K562 (cell line): ENCODE measurements at regions not wholly inside any gene's neighbourhood (a gene's known extent, or its start where the extent isn't known, plus 50 kb on each side); places are given as distances from the start of the nearest gene placed in this dataset.

ENCODE experiments used
- HSF4 ChIP-seq: fragments of 250-450 bp; sonication (Bioruptor Pico); IDR thresholded peaks from 2 replicates; pipeline ENCODE4 v2.1.2; 2022; ENCODE audit warnings: mild to moderate bottlenecking, moderate library complexity, borderline replicate concordance
- JUNB ChIP-seq: fragments of 450-650 bp; formaldehyde crosslinking; conservative IDR thresholded peaks from 2 replicates; pipeline ENCODE4 v1.4.0; 2020; ENCODE audit warnings: mild to moderate bottlenecking
- KLF10 ChIP-seq: fragments of 250-450 bp; sonication (Bioruptor Pico); IDR thresholded peaks from 2 replicates; pipeline ENCODE4 v1.6.1; 2021; ENCODE audit warnings: matching md5 sums
- MTA2 ChIP-seq: fragments of 450-650 bp; IDR thresholded peaks from 2 replicates; pipeline ENCODE4 v1.6.1; 2016; ENCODE audit warnings: low read depth
- MYC ChIP-seq, 2 experiments: fragments of 250-450 bp in 1 of 2; sonication (Bioruptor Pico) in 1 of 2; IDR thresholded peaks; 2 replicates each; pipeline versions ENCODE4 v1.5.1 to v1.6.1; 2012 to 2021; ENCODE audit warnings: low read depth in 2 of 2, borderline replicate concordance in 1 of 2, improper control_type of control experiment in 1 of 2, low read length in 1 of 2, mild to moderate bottlenecking in 1 of 2, moderate library complexity in 1 of 2
- NFYB ChIP-seq: IDR thresholded peaks from 2 replicates; pipeline ENCODE4 v1.6.1; 2011; ENCODE audit warnings: mild to moderate bottlenecking, moderate library complexity; ENCODE audit not compliant: insufficient read length; ENCODE audit errors: extremely low read depth
- RAD21 ChIP-seq, 2 experiments: fragments of 250-450 bp in 1 of 2; fragments of 450-650 bp in 1 of 2; sonication (Bioruptor Pico) in 1 of 2; formaldehyde crosslinking in 1 of 2; IDR thresholded peaks in 1 of 2; conservative IDR thresholded peaks in 1 of 2; 2 replicates each; pipeline versions ENCODE4 v1.4.0 to v1.8.0; 2020 to 2022; ENCODE audit warnings: mild to moderate bottlenecking in 2 of 2, moderate library complexity in 1 of 2
- SREBF2 ChIP-seq: sonication (generic); formaldehyde crosslinking; IDR thresholded peaks from 2 replicates; pipeline ENCODE4 v1.4.0; 2020; ENCODE audit warnings: mild to moderate bottlenecking, missing genetic modification reagents
- ZNF57 ChIP-seq: fragments of 450-650 bp; formaldehyde crosslinking; IDR thresholded peaks from 2 replicates; pipeline ENCODE4 v1.4.0; 2020; ENCODE audit warnings: mild to moderate bottlenecking, moderate library complexity
- TF ChIP-seq, protein P1 (sequence below): fragments of 250-450 bp; sonication (Bioruptor Pico); IDR thresholded peaks from 2 replicates; pipeline ENCODE4 v1.5.0; 2020; ENCODE audit warnings: mild to moderate bottlenecking, borderline replicate concordance
- TF ChIP-seq, protein P2 (sequence below), 2 experiments: fragments of 450-650 bp in 1 of 2; IDR thresholded peaks; 2 replicates each; pipeline ENCODE4 v1.6.1; 2011 to 2017; ENCODE audit warnings: low read depth in 2 of 2, antibody characterized with exemption in 1 of 2, borderline replicate concordance in 1 of 2, low read length in 1 of 2, mild to moderate bottlenecking in 1 of 2, mixed read lengths in 1 of 2; ENCODE audit not compliant: control insufficient read depth in 1 of 2
- TF ChIP-seq, protein P3 (sequence below): sonication (generic); formaldehyde crosslinking; IDR thresholded peaks from 2 replicates; pipeline ENCODE4 v1.8.1; 2023; ENCODE audit warnings: missing genetic modification reagents, mild to moderate bottlenecking, borderline replicate concordance
- TF ChIP-seq, protein P4 (sequence below), 3 experiments: IDR thresholded peaks in 2 of 3; conservative IDR thresholded peaks in 1 of 3; 2 replicates each; pipeline ENCODE4 v1.5.1; 2011 to 2012; ENCODE audit warnings: low read length in 3 of 3, mild to moderate bottlenecking in 3 of 3, control low read depth in 2 of 3, improper control_type of control experiment in 1 of 3, inconsistent platforms in 1 of 3, low read depth in 1 of 3, mixed read lengths in 1 of 3, moderate library complexity in 1 of 3; ENCODE audit not compliant: insufficient read depth in 2 of 3

DNA sequence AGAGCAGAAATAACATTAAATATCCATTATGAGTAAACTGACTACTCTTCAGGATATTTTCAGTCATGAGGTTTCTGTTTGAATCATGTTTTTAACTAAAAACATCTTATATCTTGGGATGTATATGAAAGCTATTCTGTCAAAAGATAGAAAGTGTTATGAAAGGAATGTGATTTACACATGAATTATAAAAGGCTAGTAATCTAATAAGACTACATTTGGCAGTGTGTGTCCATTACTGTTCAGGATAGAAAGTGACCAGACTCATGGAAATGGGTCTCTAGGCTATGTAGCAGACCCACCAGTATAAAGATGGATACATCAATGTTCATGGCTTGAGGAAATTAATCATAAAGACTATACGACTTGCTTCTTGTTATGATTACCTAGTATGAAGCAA lies 1328.2 kb upstream of the NUDT12 start:
- no peak for TF ChIP-seq NFYB
- TF ChIP-seq ZNF57 (CRISPR knock-in tag), result no peak
- no peak for TF ChIP-seq JUNB
- TF ChIP-seq MTA2, result no peak
- TF ChIP-seq MYC (IDR thresholded peaks at IDR 0.05; ENCODE audit: low read depth, low read length), result no peak
- no peak for TF ChIP-seq MYC (CRISPR knock-in tag; IDR thresholded peaks at IDR 0.05; ENCODE audit: borderline replicate concordance, low read depth)
- TF ChIP-seq, protein P1, sequence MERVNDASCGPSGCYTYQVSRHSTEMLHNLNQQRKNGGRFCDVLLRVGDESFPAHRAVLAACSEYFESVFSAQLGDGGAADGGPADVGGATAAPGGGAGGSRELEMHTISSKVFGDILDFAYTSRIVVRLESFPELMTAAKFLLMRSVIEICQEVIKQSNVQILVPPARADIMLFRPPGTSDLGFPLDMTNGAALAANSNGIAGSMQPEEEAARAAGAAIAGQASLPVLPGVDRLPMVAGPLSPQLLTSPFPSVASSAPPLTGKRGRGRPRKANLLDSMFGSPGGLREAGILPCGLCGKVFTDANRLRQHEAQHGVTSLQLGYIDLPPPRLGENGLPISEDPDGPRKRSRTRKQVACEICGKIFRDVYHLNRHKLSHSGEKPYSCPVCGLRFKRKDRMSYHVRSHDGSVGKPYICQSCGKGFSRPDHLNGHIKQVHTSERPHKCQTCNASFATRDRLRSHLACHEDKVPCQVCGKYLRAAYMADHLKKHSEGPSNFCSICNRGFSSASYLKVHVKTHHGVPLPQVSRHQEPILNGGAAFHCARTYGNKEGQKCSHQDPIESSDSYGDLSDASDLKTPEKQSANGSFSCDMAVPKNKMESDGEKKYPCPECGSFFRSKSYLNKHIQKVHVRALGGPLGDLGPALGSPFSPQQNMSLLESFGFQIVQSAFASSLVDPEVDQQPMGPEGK, result no peak
- TF ChIP-seq, protein P2, sequence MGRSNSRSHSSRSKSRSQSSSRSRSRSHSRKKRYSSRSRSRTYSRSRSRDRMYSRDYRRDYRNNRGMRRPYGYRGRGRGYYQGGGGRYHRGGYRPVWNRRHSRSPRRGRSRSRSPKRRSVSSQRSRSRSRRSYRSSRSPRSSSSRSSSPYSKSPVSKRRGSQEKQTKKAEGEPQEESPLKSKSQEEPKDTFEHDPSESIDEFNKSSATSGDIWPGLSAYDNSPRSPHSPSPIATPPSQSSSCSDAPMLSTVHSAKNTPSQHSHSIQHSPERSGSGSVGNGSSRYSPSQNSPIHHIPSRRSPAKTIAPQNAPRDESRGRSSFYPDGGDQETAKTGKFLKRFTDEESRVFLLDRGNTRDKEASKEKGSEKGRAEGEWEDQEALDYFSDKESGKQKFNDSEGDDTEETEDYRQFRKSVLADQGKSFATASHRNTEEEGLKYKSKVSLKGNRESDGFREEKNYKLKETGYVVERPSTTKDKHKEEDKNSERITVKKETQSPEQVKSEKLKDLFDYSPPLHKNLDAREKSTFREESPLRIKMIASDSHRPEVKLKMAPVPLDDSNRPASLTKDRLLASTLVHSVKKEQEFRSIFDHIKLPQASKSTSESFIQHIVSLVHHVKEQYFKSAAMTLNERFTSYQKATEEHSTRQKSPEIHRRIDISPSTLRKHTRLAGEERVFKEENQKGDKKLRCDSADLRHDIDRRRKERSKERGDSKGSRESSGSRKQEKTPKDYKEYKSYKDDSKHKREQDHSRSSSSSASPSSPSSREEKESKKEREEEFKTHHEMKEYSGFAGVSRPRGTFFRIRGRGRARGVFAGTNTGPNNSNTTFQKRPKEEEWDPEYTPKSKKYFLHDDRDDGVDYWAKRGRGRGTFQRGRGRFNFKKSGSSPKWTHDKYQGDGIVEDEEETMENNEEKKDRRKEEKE (IDR thresholded peaks at IDR 0.05; ENCODE audit: borderline replicate concordance in 1 of 2, control insufficient read depth in 1 of 2, low read depth in 2 of 2, low read length in 1 of 2), result no peak
- TF ChIP-seq SREBF2 (CRISPR knock-in tag), result no peak
- TF ChIP-seq, protein P3, sequence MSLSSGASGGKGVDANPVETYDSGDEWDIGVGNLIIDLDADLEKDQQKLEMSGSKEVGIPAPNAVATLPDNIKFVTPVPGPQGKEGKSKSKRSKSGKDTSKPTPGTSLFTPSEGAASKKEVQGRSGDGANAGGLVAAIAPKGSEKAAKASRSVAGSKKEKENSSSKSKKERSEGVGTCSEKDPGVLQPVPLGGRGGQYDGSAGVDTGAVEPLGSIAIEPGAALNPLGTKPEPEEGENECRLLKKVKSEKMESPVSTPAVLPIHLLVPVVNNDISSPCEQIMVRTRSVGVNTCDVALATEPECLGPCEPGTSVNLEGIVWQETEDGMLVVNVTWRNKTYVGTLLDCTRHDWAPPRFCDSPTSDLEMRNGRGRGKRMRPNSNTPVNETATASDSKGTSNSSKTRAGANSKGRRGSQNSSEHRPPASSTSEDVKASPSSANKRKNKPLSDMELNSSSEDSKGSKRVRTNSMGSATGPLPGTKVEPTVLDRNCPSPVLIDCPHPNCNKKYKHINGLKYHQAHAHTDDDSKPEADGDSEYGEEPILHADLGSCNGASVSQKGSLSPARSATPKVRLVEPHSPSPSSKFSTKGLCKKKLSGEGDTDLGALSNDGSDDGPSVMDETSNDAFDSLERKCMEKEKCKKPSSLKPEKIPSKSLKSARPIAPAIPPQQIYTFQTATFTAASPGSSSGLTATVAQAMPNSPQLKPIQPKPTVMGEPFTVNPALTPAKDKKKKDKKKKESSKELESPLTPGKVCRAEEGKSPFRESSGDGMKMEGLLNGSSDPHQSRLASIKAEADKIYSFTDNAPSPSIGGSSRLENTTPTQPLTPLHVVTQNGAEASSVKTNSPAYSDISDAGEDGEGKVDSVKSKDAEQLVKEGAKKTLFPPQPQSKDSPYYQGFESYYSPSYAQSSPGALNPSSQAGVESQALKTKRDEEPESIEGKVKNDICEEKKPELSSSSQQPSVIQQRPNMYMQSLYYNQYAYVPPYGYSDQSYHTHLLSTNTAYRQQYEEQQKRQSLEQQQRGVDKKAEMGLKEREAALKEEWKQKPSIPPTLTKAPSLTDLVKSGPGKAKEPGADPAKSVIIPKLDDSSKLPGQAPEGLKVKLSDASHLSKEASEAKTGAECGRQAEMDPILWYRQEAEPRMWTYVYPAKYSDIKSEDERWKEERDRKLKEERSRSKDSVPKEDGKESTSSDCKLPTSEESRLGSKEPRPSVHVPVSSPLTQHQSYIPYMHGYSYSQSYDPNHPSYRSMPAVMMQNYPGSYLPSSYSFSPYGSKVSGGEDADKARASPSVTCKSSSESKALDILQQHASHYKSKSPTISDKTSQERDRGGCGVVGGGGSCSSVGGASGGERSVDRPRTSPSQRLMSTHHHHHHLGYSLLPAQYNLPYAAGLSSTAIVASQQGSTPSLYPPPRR (CRISPR knock-in tag), result no peak
- no peak for TF ChIP-seq KLF10 (CRISPR knock-in tag)
- TF ChIP-seq HSF4 (CRISPR knock-in tag), result no peak
- no peak for TF ChIP-seq RAD21 (CRISPR knock-in tag; conservative IDR thresholded peaks at IDR 0.05 in 1 of 2, IDR thresholded peaks at IDR 0.05 in 1 of 2)
- TF ChIP-seq, protein P4, sequence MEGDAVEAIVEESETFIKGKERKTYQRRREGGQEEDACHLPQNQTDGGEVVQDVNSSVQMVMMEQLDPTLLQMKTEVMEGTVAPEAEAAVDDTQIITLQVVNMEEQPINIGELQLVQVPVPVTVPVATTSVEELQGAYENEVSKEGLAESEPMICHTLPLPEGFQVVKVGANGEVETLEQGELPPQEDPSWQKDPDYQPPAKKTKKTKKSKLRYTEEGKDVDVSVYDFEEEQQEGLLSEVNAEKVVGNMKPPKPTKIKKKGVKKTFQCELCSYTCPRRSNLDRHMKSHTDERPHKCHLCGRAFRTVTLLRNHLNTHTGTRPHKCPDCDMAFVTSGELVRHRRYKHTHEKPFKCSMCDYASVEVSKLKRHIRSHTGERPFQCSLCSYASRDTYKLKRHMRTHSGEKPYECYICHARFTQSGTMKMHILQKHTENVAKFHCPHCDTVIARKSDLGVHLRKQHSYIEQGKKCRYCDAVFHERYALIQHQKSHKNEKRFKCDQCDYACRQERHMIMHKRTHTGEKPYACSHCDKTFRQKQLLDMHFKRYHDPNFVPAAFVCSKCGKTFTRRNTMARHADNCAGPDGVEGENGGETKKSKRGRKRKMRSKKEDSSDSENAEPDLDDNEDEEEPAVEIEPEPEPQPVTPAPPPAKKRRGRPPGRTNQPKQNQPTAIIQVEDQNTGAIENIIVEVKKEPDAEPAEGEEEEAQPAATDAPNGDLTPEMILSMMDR (IDR thresholded peaks at IDR 0.05 in 2 of 3, conservative IDR thresholded peaks at IDR 0.05 in 1 of 3; ENCODE audit: insufficient read depth in 2 of 3, low read depth in 1 of 3, low read length in 3 of 3), result no peak
